ENCODE measurements at regions not wholly inside any gene's neighbourhood (a gene's known extent, or its start where the extent isn't known, plus 50 kb on each side); places are given as distances from the start of the nearest gene placed in this dataset.

DNA sequence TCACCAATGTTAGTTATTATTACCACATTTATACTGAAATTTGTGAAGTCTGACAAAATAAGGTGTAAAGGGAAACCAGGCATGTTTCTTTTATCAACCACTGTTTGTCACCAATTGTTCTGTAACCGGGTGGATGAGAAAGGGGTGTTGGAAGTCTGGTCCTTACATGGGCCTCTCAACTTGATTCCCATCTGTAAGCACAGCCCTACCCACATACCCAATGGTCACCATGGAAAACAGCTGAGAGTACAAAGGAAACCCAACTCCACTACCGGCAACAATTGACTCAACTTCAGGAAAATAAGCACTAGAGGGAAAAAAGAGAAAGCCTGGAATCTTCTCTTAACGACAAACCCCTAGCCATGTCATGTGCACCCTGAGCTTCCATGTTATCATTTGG, 70.8 kb upstream of the PTCHD1 start:
- TF ChIP-seq, protein P1, sequence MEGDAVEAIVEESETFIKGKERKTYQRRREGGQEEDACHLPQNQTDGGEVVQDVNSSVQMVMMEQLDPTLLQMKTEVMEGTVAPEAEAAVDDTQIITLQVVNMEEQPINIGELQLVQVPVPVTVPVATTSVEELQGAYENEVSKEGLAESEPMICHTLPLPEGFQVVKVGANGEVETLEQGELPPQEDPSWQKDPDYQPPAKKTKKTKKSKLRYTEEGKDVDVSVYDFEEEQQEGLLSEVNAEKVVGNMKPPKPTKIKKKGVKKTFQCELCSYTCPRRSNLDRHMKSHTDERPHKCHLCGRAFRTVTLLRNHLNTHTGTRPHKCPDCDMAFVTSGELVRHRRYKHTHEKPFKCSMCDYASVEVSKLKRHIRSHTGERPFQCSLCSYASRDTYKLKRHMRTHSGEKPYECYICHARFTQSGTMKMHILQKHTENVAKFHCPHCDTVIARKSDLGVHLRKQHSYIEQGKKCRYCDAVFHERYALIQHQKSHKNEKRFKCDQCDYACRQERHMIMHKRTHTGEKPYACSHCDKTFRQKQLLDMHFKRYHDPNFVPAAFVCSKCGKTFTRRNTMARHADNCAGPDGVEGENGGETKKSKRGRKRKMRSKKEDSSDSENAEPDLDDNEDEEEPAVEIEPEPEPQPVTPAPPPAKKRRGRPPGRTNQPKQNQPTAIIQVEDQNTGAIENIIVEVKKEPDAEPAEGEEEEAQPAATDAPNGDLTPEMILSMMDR (IDR thresholded peaks at IDR 0.05; ENCODE audit: extremely low read depth, missing control alignments) = no peak
- no peak for DNase-seq (ENCODE audit: low spot score)

DNA sequence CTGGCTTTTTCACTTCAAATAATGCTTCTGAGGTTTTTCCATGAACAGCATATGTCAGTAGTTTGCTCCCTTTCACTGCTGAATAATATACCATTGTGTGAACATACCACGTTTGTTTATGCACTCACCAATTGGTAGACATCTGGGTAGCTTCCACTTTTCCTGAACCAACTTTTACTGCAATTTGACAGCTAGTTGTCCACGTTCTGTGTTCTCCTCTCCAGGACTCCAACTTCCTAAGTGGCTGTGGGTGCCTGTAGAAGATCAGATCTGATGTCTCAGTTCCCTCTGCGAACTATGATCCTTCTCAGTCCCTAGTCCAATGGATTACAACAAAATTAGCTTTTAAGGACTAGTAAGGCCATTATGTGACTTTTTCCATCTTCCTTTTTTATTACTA, 64.7 kb upstream of the PTCHD1 start:
- TF ChIP-seq, protein P1 (IDR thresholded peaks at IDR 0.05; ENCODE audit: extremely low read depth, missing control alignments) = no peak
- no peak for DNase-seq (ENCODE audit: low spot score)

DNA sequence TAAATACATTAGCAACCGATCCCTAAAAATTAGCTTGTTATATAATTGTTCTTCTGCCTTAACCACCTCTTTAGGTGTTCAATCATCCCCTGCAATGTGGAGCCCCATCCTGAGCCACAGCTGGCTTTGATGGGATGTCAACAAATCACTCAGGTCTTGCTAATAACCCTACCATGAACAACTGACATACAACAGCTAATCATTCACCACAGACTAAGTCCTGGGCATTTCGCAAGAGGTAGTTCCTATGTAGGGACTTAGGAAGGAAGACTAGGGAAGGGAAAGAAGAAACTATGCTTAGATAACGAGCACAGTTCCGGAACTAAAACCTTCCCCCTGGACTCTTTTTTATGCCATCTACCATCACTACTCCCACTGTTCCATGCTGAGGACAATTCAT, 63.6 kb upstream of the PTCHD1 start:
- DNase-seq (ENCODE audit: low spot score) = no peak
- TF ChIP-seq, protein P1 (IDR thresholded peaks at IDR 0.05; ENCODE audit: extremely low read depth, missing control alignments) = no peak

DNA sequence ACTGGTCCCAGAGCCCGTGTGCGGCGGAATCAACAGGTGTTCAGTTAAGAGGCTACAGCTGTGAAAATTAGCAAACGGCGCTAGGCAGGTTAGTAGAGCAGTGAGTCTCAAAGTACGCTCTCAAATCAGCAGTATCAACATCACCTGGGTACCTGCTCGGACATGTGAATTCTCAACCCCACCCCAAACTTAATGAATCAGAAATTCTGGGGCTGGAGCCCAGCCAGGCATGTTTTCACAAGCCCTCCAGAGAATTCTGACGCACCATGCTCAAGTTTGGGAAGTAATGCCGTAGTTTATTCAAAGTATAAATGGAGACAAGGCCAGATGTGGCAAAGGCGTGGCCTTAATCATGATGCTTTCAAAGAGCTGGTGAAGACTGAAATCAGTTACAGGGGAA, 58.2 kb upstream of the PTCHD1 start:
- TF ChIP-seq, protein P1 (IDR thresholded peaks at IDR 0.05; ENCODE audit: extremely low read depth, missing control alignments) = no peak
- DNase-seq (ENCODE audit: low spot score) = no peak

Measured in GM20000 (cell line).